H9 (cell line): ENCODE measurements at regions not wholly inside any gene's neighbourhood (a gene's known extent, or its start where the extent isn't known, plus 50 kb on each side); places are given as distances from the start of the nearest gene placed in this dataset.

ENCODE experiments used
- DNase-seq: peaks from one replicate; pipeline ENCODE4 v3.0.0-alpha.2; 2017
- H2AFZ ChIP-seq: one replicate; pipeline ENCODE4 v1.6.1; 2013; ENCODE audit warnings: mild to moderate bottlenecking, low read length, control low read depth, moderate library complexity
- H2AK5ac ChIP-seq: 2 replicates; pipeline ENCODE4 v1.6.1; 2013; ENCODE audit warnings: low read length, control low read depth, mixed read lengths; ENCODE audit not compliant: insufficient read length
- H2BK120ac ChIP-seq: one replicate; pipeline ENCODE4 v1.6.1; 2013; ENCODE audit warnings: low read depth, mild to moderate bottlenecking, low read length, control low read depth, inconsistent platforms; ENCODE audit not compliant: poor library complexity, severe bottlenecking
- H2BK12ac ChIP-seq: 2 replicates; pipeline ENCODE4 v1.6.1; 2013; ENCODE audit warnings: low read length, control low read depth, mixed read lengths, low read depth; ENCODE audit not compliant: insufficient read length
- H2BK15ac ChIP-seq: 2 replicates; pipeline ENCODE4 v1.6.1; 2013; ENCODE audit warnings: low read depth, low read length, control low read depth
- H2BK20ac ChIP-seq: one replicate; pipeline ENCODE4 v1.6.1; 2013; ENCODE audit warnings: low read depth, mild to moderate bottlenecking, low read length, control low read depth, inconsistent platforms; ENCODE audit not compliant: poor library complexity, severe bottlenecking
- H2BK5ac ChIP-seq: 2 replicates; pipeline ENCODE4 v1.6.1; 2013; ENCODE audit warnings: low read length, control low read depth, mixed read lengths; ENCODE audit not compliant: insufficient read length
- H3K14ac ChIP-seq: 2 replicates; pipeline ENCODE4 v1.6.1; 2013; ENCODE audit warnings: low read length, control low read depth; ENCODE audit not compliant: insufficient read depth
- H3K18ac ChIP-seq: 2 replicates; pipeline ENCODE4 v1.6.1; 2013; ENCODE audit warnings: low read depth, mild to moderate bottlenecking, mixed read lengths, low read length, control low read depth; ENCODE audit not compliant: insufficient read length
- H3K23ac ChIP-seq: 2 replicates; pipeline ENCODE4 v1.6.1; 2013; ENCODE audit warnings: low read length, control low read depth, mixed read lengths, low read depth; ENCODE audit not compliant: insufficient read length
- H3K23me2 ChIP-seq: 2 replicates; pipeline ENCODE4 v1.6.1; 2013; ENCODE audit warnings: low read depth, mild to moderate bottlenecking, mixed read lengths, low read length, control low read depth; ENCODE audit not compliant: insufficient read length, poor library complexity, severe bottlenecking
- H3K27ac ChIP-seq: 2 replicates; pipeline ENCODE4 v1.5.1; 2013; ENCODE audit warnings: low read length, control low read depth, mixed read lengths, low read depth; ENCODE audit not compliant: insufficient read length
- H3K27me3 ChIP-seq: 2 replicates; pipeline ENCODE4 v1.6.1; 2013; ENCODE audit warnings: low read length, control low read depth, inconsistent platforms; ENCODE audit not compliant: insufficient read depth
- H3K4ac ChIP-seq: 2 replicates; pipeline ENCODE4 v1.6.1; 2013; ENCODE audit warnings: low read depth, mild to moderate bottlenecking, control low read depth, inconsistent platforms, low read length, moderate library complexity
- H3K4me1 ChIP-seq: 2 replicates; pipeline ENCODE4 v1.6.1; 2013; ENCODE audit warnings: low read length, control low read depth, inconsistent platforms; ENCODE audit not compliant: insufficient read depth
- H3K4me2 ChIP-seq: 2 replicates; pipeline ENCODE4 v1.6.1; 2013; ENCODE audit warnings: low read length, control low read depth, mixed read lengths; ENCODE audit not compliant: insufficient read length, insufficient read depth
- H3K56ac ChIP-seq: 2 replicates; pipeline ENCODE4 v1.6.1; 2013; ENCODE audit warnings: low read depth, mild to moderate bottlenecking, mixed read lengths, low read length, control low read depth; ENCODE audit not compliant: insufficient read length
- H3K79me1 ChIP-seq: 2 replicates; pipeline ENCODE4 v1.6.1; 2013; ENCODE audit warnings: low read depth, mild to moderate bottlenecking, moderate library complexity, low read length, control low read depth, inconsistent platforms; ENCODE audit not compliant: insufficient read depth, poor library complexity, severe bottlenecking
- H3K79me2 ChIP-seq: 2 replicates; pipeline ENCODE4 v1.6.1; 2013; ENCODE audit warnings: low read length, control low read depth, inconsistent platforms; ENCODE audit not compliant: insufficient read depth
- H3K9ac ChIP-seq: 2 replicates; pipeline ENCODE4 v1.6.1; 2013; ENCODE audit warnings: low read length, control low read depth, mixed read lengths; ENCODE audit not compliant: insufficient read length; ENCODE audit errors: extremely low read depth
- H3K9me3 ChIP-seq: one replicate; pipeline ENCODE4 v1.6.1; 2013; ENCODE audit warnings: low read depth, low read length, inconsistent platforms; ENCODE audit not compliant: control insufficient read depth
- H3T11ph ChIP-seq: one replicate; pipeline ENCODE4 v1.6.1; 2013; ENCODE audit warnings: mild to moderate bottlenecking, low read length, control low read depth, inconsistent platforms
- H4K20me1 ChIP-seq: one replicate; pipeline ENCODE4 v1.6.1; 2013; ENCODE audit not compliant: control insufficient read depth, insufficient read length, insufficient read depth
- H4K5ac ChIP-seq: 2 replicates; pipeline ENCODE4 v1.6.1; 2013; ENCODE audit warnings: low read depth, mild to moderate bottlenecking, mixed read lengths, low read length, control low read depth; ENCODE audit not compliant: insufficient read length
- H4K8ac ChIP-seq: replicated peaks from 2 replicates; pipeline ENCODE4 v1.6.1; 2013; ENCODE audit warnings: low read length, control low read depth, mixed read lengths, low read depth; ENCODE audit not compliant: insufficient read length
- H4K91ac ChIP-seq: 2 replicates; pipeline ENCODE4 v1.6.1; 2013; ENCODE audit warnings: low read depth, mild to moderate bottlenecking, moderate library complexity, mixed read lengths, low read length, control low read depth; ENCODE audit not compliant: insufficient read length
- H3K27ac Mint-ChIP-seq, 3 experiments: 2 replicates in 2 of 3; 3 replicates in 1 of 3; pipeline ENCODE4 v1.8.0; 2020 to 2021; ENCODE audit warnings: mixed read lengths in 3 of 3, mild to moderate bottlenecking in 1 of 3, moderate library complexity in 1 of 3
- H3K27me3 Mint-ChIP-seq: 2 replicates; pipeline ENCODE4 v1.8.0; 2021; ENCODE audit warnings: low read depth, mild to moderate bottlenecking, moderate library complexity, mixed read lengths
- H3K36me3 Mint-ChIP-seq, 3 experiments: 2 replicates in 2 of 3; 3 replicates in 1 of 3; pipeline ENCODE4 v1.8.0; 2020 to 2021; ENCODE audit warnings: low read depth in 3 of 3, mixed read lengths in 3 of 3; ENCODE audit not compliant: insufficient read depth in 1 of 3
- H3K4me1 Mint-ChIP-seq, 2 experiments: 2 replicates each; pipeline ENCODE4 v1.8.0; 2020; ENCODE audit warnings: mixed read lengths in 2 of 2
- H3K4me3 Mint-ChIP-seq, 2 experiments: 2 replicates in 1 of 2; 3 replicates in 1 of 2; pipeline ENCODE4 v1.8.0; 2020 to 2021; ENCODE audit warnings: mild to moderate bottlenecking in 2 of 2, mixed read lengths in 2 of 2, moderate library complexity in 1 of 2
- H3K9me3 Mint-ChIP-seq, 2 experiments: 2 replicates in 1 of 2; 3 replicates in 1 of 2; pipeline ENCODE4 v1.8.0; 2020; ENCODE audit warnings: mild to moderate bottlenecking in 2 of 2, mixed read lengths in 2 of 2, moderate library complexity in 1 of 2
- CTCF ChIP-seq: fragments of 200-600 bp; sonication (generic); conservative IDR thresholded peaks from 3 replicates; pipeline ENCODE4 v1.8.0; 2021; ENCODE audit warnings: antibody characterized with exemption, mild to moderate bottlenecking
- WGBS: extraction: QIAGEN DNeasy Blood & Tissue Kit; methylation state at CpG from one replicate; pipeline ENCODE4 v1.1.7; 2013; ENCODE audit warnings: missing lambda C conversion rate, low lambda C conversion rate, mixed read lengths; ENCODE audit not compliant: insufficient read length; ENCODE audit errors: extremely low coverage; 5-methylcytosine and 5-hydroxymethylcytosine counted together

- H2AK5ac ChIP-seq: no peak overlapping the region
- WGBS: no CpG with 5 or more reads among the region's 3 CpGs
- H4K5ac ChIP-seq: no peak overlapping the region
- no peak for DNase-seq
- H3K23me2 ChIP-seq: no peaks in the 10 kb centered on the region
- H2BK120ac ChIP-seq: no peak overlapping the region
- no peak overlapping the region for H3K18ac ChIP-seq
- H3K4ac ChIP-seq: no peak overlapping the region
- H3K27ac ChIP-seq: no peak overlapping the region
- no peak overlapping the region for H3T11ph ChIP-seq
- H2BK20ac ChIP-seq: no peak overlapping the region
- no peaks in the 10 kb centered on the region for H3K9me3 ChIP-seq
- H2BK12ac ChIP-seq: no peak overlapping the region
- H2BK15ac ChIP-seq: no peak overlapping the region
- no peak overlapping the region for H3K56ac ChIP-seq
- H3K23ac ChIP-seq: no peak overlapping the region
- H3K36me3 Mint-ChIP-seq: no peaks in the 10 kb centered on the region
- no peak overlapping the region for H4K91ac ChIP-seq
- no peak overlapping the region for H3K4me3 Mint-ChIP-seq
- no peak overlapping the region; the same call in 1 of the 2 replicates for H3K14ac ChIP-seq
- no peaks in the 10 kb centered on the region for H3K9me3 Mint-ChIP-seq
- H3K4me1 Mint-ChIP-seq: peaks cover 0 to 6% of the 10 kb centered on the region in 2 experiments; a peak in 1 of 4 replicates
- no peaks in the 10 kb centered on the region for H4K20me1 ChIP-seq
- peaks cover 20% of the 10 kb centered on the region for H3K27me3 Mint-ChIP-seq
- no peaks in the 10 kb centered on the region for H3K27me3 ChIP-seq
- H3K4me2 ChIP-seq: no peak overlapping the region
- no peak overlapping the region for H2AFZ ChIP-seq
- H3K9ac ChIP-seq: no peak overlapping the region
- no peaks in the 10 kb centered on the region for H3K4me1 ChIP-seq
- H3K79me2 ChIP-seq: no peaks in the 10 kb centered on the region
- no peak for TF ChIP-seq CTCF
- H3K79me1 ChIP-seq: no peaks in the 10 kb centered on the region
- H2BK5ac ChIP-seq: no peak overlapping the region
- H3K27ac Mint-ChIP-seq: no peak overlapping the region
- no peak overlapping the region for H4K8ac ChIP-seq
These were observed 101.3 kb upstream of the TNRC6C start for GRCh38 chr17:77857306-77857555.
